ENCODE measurements at regions not wholly inside any gene's neighbourhood (a gene's known extent, or its start where the extent isn't known, plus 50 kb on each side); places are given as distances from the start of the nearest gene placed in this dataset.
"Not testable (repeated sequence)": the region's sequence is repeated elsewhere in the genome, so short reads cannot be mapped to it uniquely, and the experiment has no call there.

DNA sequence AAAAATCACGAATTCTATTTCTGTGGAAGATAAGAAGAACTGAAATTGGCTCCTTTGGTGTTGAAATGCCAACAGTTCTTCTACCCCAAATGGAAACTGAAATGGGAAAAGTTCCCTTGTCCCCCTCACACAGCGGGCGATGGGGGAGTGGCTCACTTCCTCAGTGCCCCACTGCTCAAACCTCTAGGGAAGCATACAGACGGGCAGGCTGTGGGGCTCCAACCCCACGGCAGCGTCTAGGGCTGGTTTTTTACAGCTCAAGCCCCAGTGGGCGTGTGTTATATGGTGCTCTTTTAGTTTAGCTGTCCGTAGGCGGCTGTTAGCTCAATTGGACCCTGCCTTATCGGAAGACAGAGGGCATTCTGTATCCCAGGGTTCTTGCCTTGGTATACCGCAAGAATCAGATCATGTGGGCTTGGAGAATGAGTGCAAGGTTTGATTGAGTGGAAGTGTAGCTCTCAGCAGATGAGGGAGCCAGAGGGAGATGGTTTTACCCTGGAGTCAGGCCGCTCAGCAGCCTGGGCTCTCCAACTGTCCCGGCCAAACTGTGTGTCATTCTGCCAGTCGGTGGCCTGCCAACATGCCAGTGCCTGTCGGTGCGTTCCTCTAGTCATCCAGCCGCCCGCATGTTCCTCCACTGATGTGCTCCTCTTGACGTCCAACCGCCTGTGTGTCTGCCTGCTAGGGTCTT is 166.3 kb upstream of the ZNF608 start:
- Histone ChIP-seq H3K4me1 (peaks cover 9 to 31% (median 17%) of the 10 kb centered on the region in 12 donors), H3K27ac (no peak overlapping the region), H3K4me3 (no peak overlapping the region), H3K36me3 (no peaks in the 10 kb centered on the region), H3K9me3 (no peaks in the 10 kb centered on the region), H3K27me3 (no peaks in the 10 kb centered on the region)
- intact Hi-C loops (cut with DNase I), result no loop called here
- TF ChIP-seq, protein P1, sequence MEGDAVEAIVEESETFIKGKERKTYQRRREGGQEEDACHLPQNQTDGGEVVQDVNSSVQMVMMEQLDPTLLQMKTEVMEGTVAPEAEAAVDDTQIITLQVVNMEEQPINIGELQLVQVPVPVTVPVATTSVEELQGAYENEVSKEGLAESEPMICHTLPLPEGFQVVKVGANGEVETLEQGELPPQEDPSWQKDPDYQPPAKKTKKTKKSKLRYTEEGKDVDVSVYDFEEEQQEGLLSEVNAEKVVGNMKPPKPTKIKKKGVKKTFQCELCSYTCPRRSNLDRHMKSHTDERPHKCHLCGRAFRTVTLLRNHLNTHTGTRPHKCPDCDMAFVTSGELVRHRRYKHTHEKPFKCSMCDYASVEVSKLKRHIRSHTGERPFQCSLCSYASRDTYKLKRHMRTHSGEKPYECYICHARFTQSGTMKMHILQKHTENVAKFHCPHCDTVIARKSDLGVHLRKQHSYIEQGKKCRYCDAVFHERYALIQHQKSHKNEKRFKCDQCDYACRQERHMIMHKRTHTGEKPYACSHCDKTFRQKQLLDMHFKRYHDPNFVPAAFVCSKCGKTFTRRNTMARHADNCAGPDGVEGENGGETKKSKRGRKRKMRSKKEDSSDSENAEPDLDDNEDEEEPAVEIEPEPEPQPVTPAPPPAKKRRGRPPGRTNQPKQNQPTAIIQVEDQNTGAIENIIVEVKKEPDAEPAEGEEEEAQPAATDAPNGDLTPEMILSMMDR (IDR thresholded peaks at IDR 0.05), result no peak
- TF ChIP-seq POLR2A (IDR thresholded peaks at IDR 0.05), result no peak
- peak in 3 of 5 donors; percentile 34 to 59 (median 36) for DNase-seq
- WGBS, 4 donors, result 95 to 96% (median 95%) methylated on average over 19 to 20 of the region's 20 CpGs
- ATAC-seq, result peak; percentile 68 to 91 (median 75)

DNA sequence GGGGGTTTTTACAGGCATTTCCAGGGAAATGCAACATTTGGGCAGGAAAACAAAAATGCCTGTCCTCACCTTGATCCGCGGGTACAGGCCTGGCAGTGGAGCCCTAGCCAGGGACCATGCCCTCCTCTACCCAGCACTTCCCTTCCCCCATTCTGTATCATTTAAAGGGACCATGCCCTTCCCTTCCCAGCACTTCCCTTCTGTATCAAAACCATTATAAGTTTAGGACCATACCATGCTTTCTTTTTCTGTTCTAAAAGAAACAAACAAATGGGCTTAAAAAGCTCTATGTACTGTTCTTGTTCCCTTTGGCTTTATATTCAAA is 166.9 kb upstream of the ZNF608 start:
- 54 to 93% (median 82%) methylated on average over 2 of the region's 2 CpGs for WGBS, 4 donors
- no peak for ATAC-seq
- TF ChIP-seq, protein P1 (IDR thresholded peaks at IDR 0.05), result no peak
- TF ChIP-seq POLR2A (IDR thresholded peaks at IDR 0.05), result no peak
- Histone ChIP-seq H3K4me1 (peaks cover 9 to 27% (median 14%) of the 10 kb centered on the region in 12 donors), H3K27me3 (no peaks in the 10 kb centered on the region), H3K4me3 (no peak overlapping the region), H3K9me3 (no peaks in the 10 kb centered on the region), H3K27ac (no peak overlapping the region), H3K36me3 (no peaks in the 10 kb centered on the region)
- intact Hi-C loops (cut with DNase I), result no loop called here
- DNase-seq, result no peak

DNA sequence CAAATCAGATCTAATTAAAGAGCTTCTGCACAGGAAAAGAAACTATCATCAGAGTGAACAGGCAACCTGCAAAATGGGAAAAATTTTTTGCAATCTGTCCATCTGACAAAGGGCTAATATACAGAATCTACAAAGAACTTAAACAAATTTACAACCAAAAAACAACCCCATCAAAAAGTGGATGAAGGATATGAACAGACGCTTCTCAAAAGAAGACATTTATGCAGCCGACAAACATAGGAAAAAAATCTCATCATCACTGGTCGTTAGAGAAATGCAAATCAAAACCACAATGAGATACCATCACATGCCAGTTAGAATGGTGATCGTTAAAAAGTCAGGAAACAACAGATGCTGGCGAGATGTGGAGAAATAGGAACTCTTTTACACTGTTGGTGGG is 169.9 kb upstream of the ZNF608 start:
- H3K27ac ChIP-seq; H3K36me3 ChIP-seq; H3K9me3 ChIP-seq; DNase-seq; H3K4me3 ChIP-seq; H3K27me3 ChIP-seq; ATAC-seq; intact Hi-C loops (cut with DNase I): not testable (repeated sequence)
- 62 to 74% (median 64%) methylated on average over 5 of the region's 5 CpGs for WGBS, 4 donors
- peaks cover 0 to 12% (median 0%) of the 10 kb centered on the region in 12 donors for H3K4me1 ChIP-seq

DNA sequence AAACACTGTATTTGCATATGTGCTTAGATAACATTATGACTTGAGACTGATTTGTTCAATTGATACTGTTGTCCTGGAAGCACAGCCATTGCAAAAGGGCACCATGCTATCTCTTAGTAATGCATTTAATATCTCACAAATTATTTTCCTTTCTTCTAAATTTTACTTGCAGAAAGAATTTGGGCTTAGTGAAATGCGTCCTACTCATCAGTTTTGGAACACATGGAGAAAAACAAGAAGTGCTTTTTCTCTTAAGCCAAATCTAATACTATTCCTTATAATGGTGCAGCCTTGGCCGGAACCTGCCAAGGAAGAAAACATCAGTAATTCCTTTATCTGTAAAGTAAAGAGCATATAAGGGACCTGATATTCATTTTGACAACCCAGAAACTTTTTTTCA is 172.2 kb upstream of the ZNF608 start:
- intact Hi-C loops (cut with DNase I), result no loop called here
- no peaks in the 10 kb centered on the region for H3K27me3 ChIP-seq
- ATAC-seq (no peak), DNase-seq (no peak)
- no peaks in the 10 kb centered on the region for H3K36me3 ChIP-seq
- H3K27ac ChIP-seq, result no peak overlapping the region
- peaks cover 0 to 25% (median 9%) of the 10 kb centered on the region in 12 donors for H3K4me1 ChIP-seq
- WGBS, 4 donors, result 91 to 97% (median 94%) methylated on average over 2 of the region's 2 CpGs
- H3K4me3 ChIP-seq, result no peak overlapping the region
- TF ChIP-seq, protein P1 (IDR thresholded peaks at IDR 0.05), result no peak
- no peak for TF ChIP-seq POLR2A (IDR thresholded peaks at IDR 0.05)
- H3K9me3 ChIP-seq, result no peaks in the 10 kb centered on the region

DNA sequence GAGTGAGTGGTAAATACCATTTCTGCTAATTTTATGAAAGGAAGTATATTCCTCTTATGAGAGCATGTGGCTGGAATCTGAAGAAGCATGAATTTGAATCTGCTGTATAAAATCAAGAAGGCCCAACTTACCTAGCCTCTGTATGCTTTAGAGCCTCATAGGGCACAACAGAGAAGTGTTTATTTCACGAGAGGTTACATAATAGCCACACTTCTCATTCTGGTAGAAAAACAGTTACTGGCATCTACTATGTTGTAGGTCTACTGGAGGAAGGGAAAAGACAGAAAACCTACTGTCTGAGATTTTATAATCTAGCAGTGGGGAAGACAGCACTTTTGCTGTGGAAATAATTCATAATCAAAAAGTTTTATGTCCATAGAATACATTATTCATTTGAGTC is 172.6 kb upstream of the ZNF608 start:
- 82 to 92% (median 89%) methylated on average over 1 of the region's 1 CpG for WGBS, 4 donors
- TF ChIP-seq POLR2A (IDR thresholded peaks at IDR 0.05), result no peak
- TF ChIP-seq, protein P1 (IDR thresholded peaks at IDR 0.05), result no peak
- no peaks in the 10 kb centered on the region for H3K36me3 ChIP-seq
- ATAC-seq (no peak), DNase-seq (no peak)
- no peaks in the 10 kb centered on the region for H3K9me3 ChIP-seq
- no peak overlapping the region for H3K27ac ChIP-seq
- intact Hi-C loops (cut with DNase I), result no loop called here
- H3K27me3 ChIP-seq, result no peaks in the 10 kb centered on the region
- H3K4me1 ChIP-seq, result peaks cover 0 to 28% (median 11%) of the 10 kb centered on the region in 12 donors
- H3K4me3 ChIP-seq, result no peak overlapping the region
